K562 (cell line): ENCODE measurements at regions not wholly inside any gene's neighbourhood (a gene's known extent, or its start where the extent isn't known, plus 50 kb on each side); places are given as distances from the start of the nearest gene placed in this dataset.

Experiments used
- ATAC-seq: fragments of 200-7000 bp; cut with Tn5 transposase; 3 replicates; pipeline ENCODE4 v1.9.1; 2020; ENCODE audit warnings: moderate library complexity
- BruUV-seq: library from RNA; stranded (reverse); fragments of 400-500 nt; replicated peaks from 2 replicates; lab custom pipeline; 2021; lab: Mats Ljungman, UMichigan
- CTCF ChIA-PET: fragments of 300-600 bp; formaldehyde crosslinking; extraction: SDS; loops from one replicate; lab custom pipeline; 2021; ENCODE audit warnings: low intra/inter-chr PET ratio; lab: Yijun Ruan, JAX
- POLR2A ChIA-PET: fragments of 300-600, 350-650 bp; sonication (Branson Sonifier 250); formaldehyde crosslinking; extraction: SDS; loops from one replicate; lab custom pipeline; 2021; ENCODE audit warnings: antibody characterized with exemption, inconsistent platforms; lab: Yijun Ruan, JAX
- DNase-seq, 4 experiments: peaks; one replicate each; pipeline versions ENCODE4 v3.0.0 to v3.0.0-alpha.2; 2011 to 2018; ENCODE audit warnings: low spot score in 3 of 4, mixed read lengths in 3 of 4; ENCODE audit errors: extremely low read depth in 1 of 4
- FAIRE-seq: peaks from 2 replicates; lab custom pipeline; 2011; peaks lifted over from hg19 to GRCh38; lab: Jason Lieb, UNC
- H2AFZ ChIP-seq: 2 replicates; pipeline ENCODE4 v1.6.0; 2011; ENCODE audit warnings: low read depth, low read length, control low read depth, inconsistent platforms
- H3K27ac ChIP-seq: fragments of 200-600 bp; 3 replicates; pipeline ENCODE4 v1.8.0; 2011; ENCODE audit warnings: low read depth, mild to moderate bottlenecking, control low read depth, inconsistent platforms, low read length, moderate library complexity, mixed read lengths; ENCODE audit errors: extremely low read depth
- H3K27me3 ChIP-seq, 2 experiments: fragments of 300-600 bp in 1 of 2; 2 replicates in 1 of 2; 3 replicates in 1 of 2; pipeline versions ENCODE4 v1.6.0 to v1.8.0; 2011; ENCODE audit warnings: inconsistent platforms in 2 of 2, low read length in 2 of 2, mild to moderate bottlenecking in 1 of 2, mixed read lengths in 1 of 2, moderate library complexity in 1 of 2; ENCODE audit not compliant: control insufficient read depth in 2 of 2, insufficient read depth in 2 of 2
- H3K36me3 ChIP-seq: fragments of 300-600 bp; 3 replicates; pipeline ENCODE4 v1.8.0; 2011; ENCODE audit warnings: mild to moderate bottlenecking, low read length, inconsistent platforms; ENCODE audit not compliant: control insufficient read depth, insufficient read depth
- H3K4me1 ChIP-seq, 2 experiments: fragments of 200-600 bp in 1 of 2; replicated peaks in 1 of 2; 2 replicates in 1 of 2; 3 replicates in 1 of 2; pipeline versions ENCODE4 v1.5.1 to v1.8.0; 2011; ENCODE audit warnings: inconsistent platforms in 2 of 2, low read length in 2 of 2, mild to moderate bottlenecking in 1 of 2, mixed read lengths in 1 of 2, moderate library complexity in 1 of 2; ENCODE audit not compliant: control insufficient read depth in 2 of 2, insufficient read depth in 2 of 2
- H3K4me2 ChIP-seq: 2 replicates; pipeline ENCODE4 v1.6.1; 2011; ENCODE audit warnings: low read length, control low read depth, inconsistent platforms, mixed read lengths; ENCODE audit not compliant: insufficient read depth
- H3K4me3 ChIP-seq: fragments of 200-600 bp; sonication (generic), shearing (Covaris generic); 2 replicates; pipeline ENCODE4 v1.5.1; 2016; ENCODE audit warnings: control low read depth, inconsistent platforms
- H3K79me2 ChIP-seq: fragments of 200-600 bp; 3 replicates; pipeline ENCODE4 v1.8.0; 2011; ENCODE audit warnings: low read length, inconsistent platforms; ENCODE audit not compliant: control insufficient read depth, insufficient read depth
- H3K9ac ChIP-seq, 2 experiments: 2 replicates each; pipeline versions ENCODE4 v1.6.0 to v1.6.1; 2011; ENCODE audit warnings: low read depth in 2 of 2, low read length in 2 of 2, control low read depth in 1 of 2, inconsistent platforms in 1 of 2, mild to moderate bottlenecking in 1 of 2, mixed read lengths in 1 of 2; ENCODE audit not compliant: insufficient read depth in 1 of 2
- H3K9me1 ChIP-seq: one replicate; pipeline ENCODE4 v1.6.0; 2011; ENCODE audit warnings: inconsistent platforms, mild to moderate bottlenecking, low read length, moderate library complexity; ENCODE audit not compliant: control insufficient read depth, insufficient read depth
- H3K9me3 ChIP-seq: replicated peaks from 2 replicates; pipeline ENCODE4 v1.5.1; 2011; ENCODE audit warnings: low read depth, low read length, inconsistent platforms; ENCODE audit not compliant: control insufficient read depth, insufficient read depth
- H4K20me1 ChIP-seq: replicated peaks from 2 replicates; pipeline ENCODE4 v1.6.1; 2011; ENCODE audit warnings: low read length, inconsistent platforms, mixed read lengths; ENCODE audit not compliant: control insufficient read depth, insufficient read depth
- GABPA ChIP-seq: fragments of 200-800 bp; sonication (Bioruptor generic); conservative IDR thresholded peaks from 2 replicates; pipeline ENCODE4 v1.6.1; 2016; ENCODE audit warnings: low read depth, missing genetic modification characterization, missing compliant biosample characterization
- HMGN3 ChIP-seq: IDR thresholded peaks from 2 replicates; pipeline ENCODE4 v1.6.1; 2011; ENCODE audit warnings: borderline replicate concordance, low read depth, mild to moderate bottlenecking, mixed read lengths, low read length; ENCODE audit not compliant: insufficient read length; ENCODE audit errors: extremely low read depth
- KDM4B ChIP-seq, 2 experiments: fragments of 450-650 bp in 1 of 2; sonication (generic) in 1 of 2; IDR thresholded peaks; 2 replicates each; pipeline ENCODE4 v1.6.1; 2016 to 2017; ENCODE audit warnings: borderline replicate concordance in 2 of 2, antibody characterized with exemption in 1 of 2, low read depth in 1 of 2, mild to moderate bottlenecking in 1 of 2
- NFXL1 ChIP-seq: fragments of 450-650 bp; formaldehyde crosslinking; IDR thresholded peaks from 2 replicates; pipeline ENCODE4 v1.4.0; 2021; ENCODE audit warnings: mild to moderate bottlenecking
- ZBTB1 ChIP-seq: sonication (generic); formaldehyde crosslinking; IDR thresholded peaks from 2 replicates; pipeline ENCODE4 v1.8.1; 2023; ENCODE audit warnings: missing genetic modification reagents, low read depth, mild to moderate bottlenecking, borderline replicate concordance
- ZNF384 ChIP-seq: IDR thresholded peaks from 2 replicates; pipeline ENCODE4 v1.6.1; 2012; ENCODE audit warnings: low read depth, low read length, improper control_type of control experiment
- ZNF589 ChIP-seq: fragments of 200-800 bp; sonication (Bioruptor generic); IDR thresholded peaks from 2 replicates; pipeline ENCODE4 v1.6.1; 2016; ENCODE audit warnings: low read depth, missing genetic modification characterization, missing compliant biosample characterization
- WGBS: fragments of 100-300 bp; shearing (Covaris generic); methylation state at CpG from one replicate; pipeline ENCODE4 v1.1.6; 2016; ENCODE audit warnings: low coverage, mixed read lengths; ENCODE audit not compliant: insufficient coverage; ENCODE audit errors: missing lambda C conversion rate; 5-methylcytosine and 5-hydroxymethylcytosine counted together
- in situ Hi-C: fragments of 300-500 bp; cut with MboI; formaldehyde crosslinking; loops from 4 replicates; pipeline ENCODE4 v1.15.0; 2018; ENCODE audit warnings: inconsistent platforms, mixed read lengths
- intact Hi-C: fragments of 100-400 bp; cut with micrococcal nuclease; formaldehyde crosslinking; loops from 2 replicates; pipeline ENCODE4 v1.14.2; 2022
- TF ChIP-seq, protein P1 (sequence below), 2 experiments: IDR thresholded peaks; 2 replicates each; pipeline ENCODE4 v1.6.1; 2012; ENCODE audit warnings: improper control_type of control experiment in 2 of 2, low read depth in 2 of 2, low read length in 2 of 2, borderline replicate concordance in 1 of 2
- TF ChIP-seq, protein P2 (sequence below): sonication (generic); formaldehyde crosslinking; IDR thresholded peaks from 2 replicates; pipeline ENCODE4 v1.8.0; 2022; ENCODE audit warnings: mild to moderate bottlenecking, missing genetic modification reagents
- TF ChIP-seq, protein P3 (sequence below): IDR thresholded peaks from 2 replicates; pipeline ENCODE4 v1.6.1; 2012; ENCODE audit warnings: low read depth, low read length, improper control_type of control experiment, borderline replicate concordance

DNA sequence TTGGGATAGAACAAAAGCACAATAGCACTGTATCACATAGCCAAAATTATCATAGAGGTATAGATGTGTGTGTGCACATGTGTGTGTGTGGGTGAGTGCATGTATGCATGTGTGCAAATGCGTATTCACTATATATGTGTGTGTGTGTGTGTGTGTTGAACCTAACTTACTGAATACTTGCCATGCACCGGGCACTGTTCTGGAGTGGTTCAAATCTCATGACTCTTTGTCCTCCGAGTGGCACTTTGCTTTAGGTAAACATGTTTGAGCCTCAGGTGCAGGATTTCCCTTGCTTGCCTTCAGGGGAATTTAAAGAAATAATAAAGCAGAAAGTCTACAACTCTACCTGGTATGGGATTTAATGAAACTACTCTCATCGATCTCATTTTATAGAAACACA is 183.5 kb upstream of the GDNF start (continued):
- TF ChIP-seq, protein P1, sequence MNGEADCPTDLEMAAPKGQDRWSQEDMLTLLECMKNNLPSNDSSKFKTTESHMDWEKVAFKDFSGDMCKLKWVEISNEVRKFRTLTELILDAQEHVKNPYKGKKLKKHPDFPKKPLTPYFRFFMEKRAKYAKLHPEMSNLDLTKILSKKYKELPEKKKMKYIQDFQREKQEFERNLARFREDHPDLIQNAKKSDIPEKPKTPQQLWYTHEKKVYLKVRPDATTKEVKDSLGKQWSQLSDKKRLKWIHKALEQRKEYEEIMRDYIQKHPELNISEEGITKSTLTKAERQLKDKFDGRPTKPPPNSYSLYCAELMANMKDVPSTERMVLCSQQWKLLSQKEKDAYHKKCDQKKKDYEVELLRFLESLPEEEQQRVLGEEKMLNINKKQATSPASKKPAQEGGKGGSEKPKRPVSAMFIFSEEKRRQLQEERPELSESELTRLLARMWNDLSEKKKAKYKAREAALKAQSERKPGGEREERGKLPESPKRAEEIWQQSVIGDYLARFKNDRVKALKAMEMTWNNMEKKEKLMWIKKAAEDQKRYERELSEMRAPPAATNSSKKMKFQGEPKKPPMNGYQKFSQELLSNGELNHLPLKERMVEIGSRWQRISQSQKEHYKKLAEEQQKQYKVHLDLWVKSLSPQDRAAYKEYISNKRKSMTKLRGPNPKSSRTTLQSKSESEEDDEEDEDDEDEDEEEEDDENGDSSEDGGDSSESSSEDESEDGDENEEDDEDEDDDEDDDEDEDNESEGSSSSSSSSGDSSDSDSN (IDR thresholded peaks at IDR 0.05; ENCODE audit: borderline replicate concordance in 1 of 2, low read depth in 2 of 2, low read length in 2 of 2) = no peak
- TF ChIP-seq GABPA (tag) (no peak), HMGN3 (no peak), ZNF589 (CRISPR knock-in tag) (no peak)

DNA sequence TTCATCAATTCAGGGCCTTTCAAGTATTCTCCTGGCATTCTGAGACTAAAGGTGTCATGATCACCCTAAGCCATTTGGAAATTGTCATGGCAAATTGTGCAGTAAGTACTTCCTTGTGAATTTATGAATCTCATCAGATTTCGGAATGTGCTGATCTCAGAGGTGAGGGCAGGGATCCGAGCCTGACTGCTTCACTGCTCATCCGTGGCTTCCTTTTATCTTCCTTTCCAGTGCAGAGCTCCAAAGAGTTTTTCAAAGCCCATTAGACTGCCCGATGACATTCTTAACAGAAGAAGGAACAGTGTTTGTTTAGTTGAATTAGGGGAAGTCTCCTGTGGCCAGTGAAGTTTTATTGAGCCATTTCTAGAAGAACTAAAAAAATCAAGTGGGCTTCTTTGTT is 182.8 kb upstream of the GDNF start:
- Histone ChIP-seq H3K4me3 (no peak overlapping the region), H3K9me3 (no peaks in the 10 kb centered on the region), H3K4me2 (no peak overlapping the region), H2AFZ (no peak overlapping the region), H3K9ac (no peak overlapping the region), H3K27ac (no peak overlapping the region), H3K79me2 (no peaks in the 10 kb centered on the region), H3K9me1 (no peaks in the 10 kb centered on the region), H4K20me1 (no peaks in the 10 kb centered on the region), H3K4me1 (no peaks in the 10 kb centered on the region), H3K27me3 (peaks cover 3 to 12% of the 10 kb centered on the region in 2 experiments; a peak in 3 of 5 replicates), H3K36me3 (no peaks in the 10 kb centered on the region)
- intact Hi-C loops (no loop called here), in situ Hi-C loops (no loop called here)
- FAIRE-seq (no peak), DNase-seq (no peak), ATAC-seq (no peak)
- 1% methylated on average over 4 of the region's 4 CpGs for WGBS
- BruUV-seq = no TSS peak
- ChIA-PET CTCF (no interaction called here), POLR2A (no interaction called here)
- TF ChIP-seq NFXL1 = no peak
- TF ChIP-seq, protein P2, sequence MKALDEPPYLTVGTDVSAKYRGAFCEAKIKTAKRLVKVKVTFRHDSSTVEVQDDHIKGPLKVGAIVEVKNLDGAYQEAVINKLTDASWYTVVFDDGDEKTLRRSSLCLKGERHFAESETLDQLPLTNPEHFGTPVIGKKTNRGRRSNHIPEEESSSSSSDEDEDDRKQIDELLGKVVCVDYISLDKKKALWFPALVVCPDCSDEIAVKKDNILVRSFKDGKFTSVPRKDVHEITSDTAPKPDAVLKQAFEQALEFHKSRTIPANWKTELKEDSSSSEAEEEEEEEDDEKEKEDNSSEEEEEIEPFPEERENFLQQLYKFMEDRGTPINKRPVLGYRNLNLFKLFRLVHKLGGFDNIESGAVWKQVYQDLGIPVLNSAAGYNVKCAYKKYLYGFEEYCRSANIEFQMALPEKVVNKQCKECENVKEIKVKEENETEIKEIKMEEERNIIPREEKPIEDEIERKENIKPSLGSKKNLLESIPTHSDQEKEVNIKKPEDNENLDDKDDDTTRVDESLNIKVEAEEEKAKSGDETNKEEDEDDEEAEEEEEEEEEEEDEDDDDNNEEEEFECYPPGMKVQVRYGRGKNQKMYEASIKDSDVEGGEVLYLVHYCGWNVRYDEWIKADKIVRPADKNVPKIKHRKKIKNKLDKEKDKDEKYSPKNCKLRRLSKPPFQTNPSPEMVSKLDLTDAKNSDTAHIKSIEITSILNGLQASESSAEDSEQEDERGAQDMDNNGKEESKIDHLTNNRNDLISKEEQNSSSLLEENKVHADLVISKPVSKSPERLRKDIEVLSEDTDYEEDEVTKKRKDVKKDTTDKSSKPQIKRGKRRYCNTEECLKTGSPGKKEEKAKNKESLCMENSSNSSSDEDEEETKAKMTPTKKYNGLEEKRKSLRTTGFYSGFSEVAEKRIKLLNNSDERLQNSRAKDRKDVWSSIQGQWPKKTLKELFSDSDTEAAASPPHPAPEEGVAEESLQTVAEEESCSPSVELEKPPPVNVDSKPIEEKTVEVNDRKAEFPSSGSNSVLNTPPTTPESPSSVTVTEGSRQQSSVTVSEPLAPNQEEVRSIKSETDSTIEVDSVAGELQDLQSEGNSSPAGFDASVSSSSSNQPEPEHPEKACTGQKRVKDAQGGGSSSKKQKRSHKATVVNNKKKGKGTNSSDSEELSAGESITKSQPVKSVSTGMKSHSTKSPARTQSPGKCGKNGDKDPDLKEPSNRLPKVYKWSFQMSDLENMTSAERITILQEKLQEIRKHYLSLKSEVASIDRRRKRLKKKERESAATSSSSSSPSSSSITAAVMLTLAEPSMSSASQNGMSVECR = no peak
- TF ChIP-seq ZBTB1 (CRISPR knock-in tag) = no peak
- TF ChIP-seq ZNF384 = no peak
- TF ChIP-seq, protein P3, sequence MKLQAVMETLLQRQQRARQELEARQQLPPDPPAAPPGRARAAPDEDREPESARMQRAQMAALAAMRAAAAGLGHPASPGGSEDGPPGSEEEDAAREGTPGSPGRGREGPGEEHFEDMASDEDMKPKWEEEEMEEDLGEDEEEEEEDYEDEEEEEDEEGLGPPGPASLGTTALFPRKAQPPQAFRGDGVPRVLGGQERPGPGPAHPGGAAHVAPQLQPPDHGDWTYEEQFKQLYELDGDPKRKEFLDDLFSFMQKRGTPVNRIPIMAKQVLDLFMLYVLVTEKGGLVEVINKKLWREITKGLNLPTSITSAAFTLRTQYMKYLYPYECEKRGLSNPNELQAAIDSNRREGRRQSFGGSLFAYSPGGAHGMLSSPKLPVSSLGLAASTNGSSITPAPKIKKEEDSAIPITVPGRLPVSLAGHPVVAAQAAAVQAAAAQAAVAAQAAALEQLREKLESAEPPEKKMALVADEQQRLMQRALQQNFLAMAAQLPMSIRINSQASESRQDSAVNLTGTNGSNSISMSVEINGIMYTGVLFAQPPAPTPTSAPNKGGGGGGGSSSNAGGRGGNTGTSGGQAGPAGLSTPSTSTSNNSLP = no peak
- TF ChIP-seq KDM4B (IDR thresholded peaks at IDR 0.05; ENCODE audit: borderline replicate concordance in 2 of 2, low read depth in 1 of 2) = no peak
